Panc1 (cell line): ENCODE measurements at regions not wholly inside any gene's neighbourhood (a gene's known extent, or its start where the extent isn't known, plus 50 kb on each side); places are given as distances from the start of the nearest gene placed in this dataset.

ENCODE experiments used
- ATAC-seq: fragments of 200-7000 bp; cut with Tn5 transposase; 2 replicates; pipeline ENCODE4 v1.9.1; 2020; ENCODE audit warnings: mild to moderate bottlenecking, moderate library complexity
- BruUV-seq: library from RNA; stranded (reverse); fragments of 400-500 nt; replicated peaks from 2 replicates; lab custom pipeline; 2021; lab: Mats Ljungman, UMichigan
- CTCF ChIA-PET: fragments of 300-600 bp; sonication (Branson Sonifier 250); formaldehyde crosslinking; loops from one replicate; lab custom pipeline; 2022; ENCODE audit warnings: antibody characterized with exemption; lab: Charles Lee
- POLR2A ChIA-PET: fragments of 300-600 bp; sonication (Branson Sonifier 250); formaldehyde crosslinking; loops from one replicate; lab custom pipeline; 2022; ENCODE audit warnings: antibody characterized with exemption; lab: Charles Lee
- DNase-seq: peaks from one replicate; pipeline ENCODE4 v3.0.0-alpha.2; 2010; ENCODE audit warnings: low read depth, low spot score
- H3K27ac ChIP-seq: 2 replicates; pipeline ENCODE4 v1.5.1; 2011; ENCODE audit warnings: mild to moderate bottlenecking, low read length, inconsistent platforms
- H3K27me3 ChIP-seq: fragments of 200-500 bp; sonication (Bioruptor generic); 2 replicates; pipeline ENCODE4 v1.6.0; 2014; ENCODE audit warnings: low read length, inconsistent platforms; ENCODE audit not compliant: control insufficient read depth, insufficient read depth
- H3K36me3 ChIP-seq: fragments of 200-500 bp; sonication (Bioruptor generic); 2 replicates; pipeline ENCODE4 v1.5.1; 2014; ENCODE audit warnings: inconsistent platforms, mild to moderate bottlenecking, low read length, moderate library complexity; ENCODE audit not compliant: control insufficient read depth, insufficient read depth
- H3K4me1 ChIP-seq: 2 replicates; pipeline ENCODE4 v1.5.1; 2011; ENCODE audit warnings: inconsistent platforms, mild to moderate bottlenecking, low read length, moderate library complexity; ENCODE audit not compliant: control insufficient read depth, insufficient read depth
- H3K4me3 ChIP-seq, 2 experiments: 2 replicates each; pipeline ENCODE4 v1.5.1; 2011 to 2012; ENCODE audit warnings: low read depth in 2 of 2, low read length in 2 of 2, mild to moderate bottlenecking in 2 of 2, inconsistent platforms in 1 of 2, moderate library complexity in 1 of 2
- H3K9me3 ChIP-seq: fragments of 200-500 bp; sonication (Bioruptor generic); 2 replicates; pipeline ENCODE4 v1.5.1; 2014; ENCODE audit warnings: low read depth, mild to moderate bottlenecking, inconsistent platforms, low read length, moderate library complexity; ENCODE audit not compliant: control insufficient read depth, insufficient read depth
- POLR2AphosphoS5 ChIP-seq: IDR thresholded peaks from 2 replicates; pipeline ENCODE4 v1.6.1; 2012; ENCODE audit warnings: mild to moderate bottlenecking, low read depth, low read length, moderate library complexity
- REST ChIP-seq, 2 experiments: IDR thresholded peaks; 2 replicates each; pipeline ENCODE4 v1.6.1; 2011 to 2012; ENCODE audit warnings: low read depth in 2 of 2, control low read depth in 1 of 2, low read length in 1 of 2, mild to moderate bottlenecking in 1 of 2, moderate library complexity in 1 of 2; ENCODE audit not compliant: insufficient read depth in 1 of 2
- SIN3A ChIP-seq: IDR thresholded peaks from 2 replicates; pipeline ENCODE4 v1.6.1; 2012; ENCODE audit warnings: low read depth, mild to moderate bottlenecking, low read length, moderate library complexity, borderline replicate concordance; ENCODE audit not compliant: insufficient read depth
- TCF7L2 ChIP-seq: IDR thresholded peaks from 2 replicates; pipeline ENCODE4 v1.6.1; 2011; ENCODE audit warnings: mild to moderate bottlenecking, low read depth, low read length, inconsistent platforms
- in situ Hi-C: cut with HindIII; loops from 2 replicates; pipeline ENCODE4 v1.10.0; 2016; ENCODE audit warnings: low sequenced_read_pairs, low pct_unique_long_range_greater_than_20kb
- intact Hi-C: fragments of 100-400 bp; cut with micrococcal nuclease; formaldehyde crosslinking; loops from one replicate; pipeline ENCODE4 v1.10.0; 2022; ENCODE audit not compliant: unreplicated experiment
- TF ChIP-seq, protein P1 (sequence below): fragments of 450-650 bp; IDR thresholded peaks from 2 replicates; pipeline ENCODE4 v1.5.1; 2017; ENCODE audit warnings: mild to moderate bottlenecking

DNA sequence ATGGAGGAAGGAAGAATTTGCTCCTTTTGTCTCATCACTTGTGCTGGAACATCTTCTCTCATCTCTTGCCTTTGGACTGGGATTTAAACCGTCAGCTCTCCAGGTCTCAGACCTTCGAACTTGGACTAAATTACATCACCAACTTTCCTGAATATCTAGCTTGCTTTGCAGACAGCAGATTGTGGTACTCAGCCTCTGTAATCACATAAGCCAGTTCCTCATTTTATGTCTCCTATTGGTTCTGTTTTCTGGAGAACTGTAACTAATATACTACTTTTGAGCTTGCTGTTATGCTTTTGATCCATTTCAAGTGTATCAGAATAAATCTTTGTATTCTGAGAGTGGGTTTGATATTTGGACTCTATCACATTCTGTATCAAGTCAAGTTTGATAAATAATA is 164.3 kb upstream of the VEPH1 start:
- ATAC-seq (no peak), DNase-seq (no peak)
- POLR2A ChIA-PET = no interaction called here
- no peak for TF ChIP-seq REST (IDR thresholded peaks at IDR 0.05; ENCODE audit: insufficient read depth in 1 of 2, low read depth in 2 of 2, low read length in 1 of 2)
- TF ChIP-seq POLR2AphosphoS5 = no peak
- TF ChIP-seq, protein P1, sequence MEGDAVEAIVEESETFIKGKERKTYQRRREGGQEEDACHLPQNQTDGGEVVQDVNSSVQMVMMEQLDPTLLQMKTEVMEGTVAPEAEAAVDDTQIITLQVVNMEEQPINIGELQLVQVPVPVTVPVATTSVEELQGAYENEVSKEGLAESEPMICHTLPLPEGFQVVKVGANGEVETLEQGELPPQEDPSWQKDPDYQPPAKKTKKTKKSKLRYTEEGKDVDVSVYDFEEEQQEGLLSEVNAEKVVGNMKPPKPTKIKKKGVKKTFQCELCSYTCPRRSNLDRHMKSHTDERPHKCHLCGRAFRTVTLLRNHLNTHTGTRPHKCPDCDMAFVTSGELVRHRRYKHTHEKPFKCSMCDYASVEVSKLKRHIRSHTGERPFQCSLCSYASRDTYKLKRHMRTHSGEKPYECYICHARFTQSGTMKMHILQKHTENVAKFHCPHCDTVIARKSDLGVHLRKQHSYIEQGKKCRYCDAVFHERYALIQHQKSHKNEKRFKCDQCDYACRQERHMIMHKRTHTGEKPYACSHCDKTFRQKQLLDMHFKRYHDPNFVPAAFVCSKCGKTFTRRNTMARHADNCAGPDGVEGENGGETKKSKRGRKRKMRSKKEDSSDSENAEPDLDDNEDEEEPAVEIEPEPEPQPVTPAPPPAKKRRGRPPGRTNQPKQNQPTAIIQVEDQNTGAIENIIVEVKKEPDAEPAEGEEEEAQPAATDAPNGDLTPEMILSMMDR = no peak
- TF ChIP-seq SIN3A = no peak
- Histone ChIP-seq H3K4me1 (no peaks in the 10 kb centered on the region), H3K36me3 (no peaks in the 10 kb centered on the region), H3K27me3 (no peaks in the 10 kb centered on the region), H3K4me3 (no peak overlapping the region), H3K9me3 (no peaks in the 10 kb centered on the region), H3K27ac (no peak overlapping the region)
- CTCF ChIA-PET = no interaction called here
- in situ Hi-C loops (no loop called here), intact Hi-C loops (no loop called here)
- no TSS peak for BruUV-seq

- TF ChIP-seq, protein P1 = no peak
- TF ChIP-seq REST (IDR thresholded peaks at IDR 0.05; ENCODE audit: insufficient read depth in 1 of 2, low read depth in 2 of 2, low read length in 1 of 2) (no peak), TCF7L2 (no peak), SIN3A (no peak), POLR2AphosphoS5 (no peak)
- ATAC-seq (no peak), DNase-seq (no peak)
- in situ Hi-C loops (no loop called here), intact Hi-C loops (no loop called here)
- no peaks in the 10 kb centered on the region for H3K36me3 ChIP-seq
- POLR2A ChIA-PET = no interaction called here
- CTCF ChIA-PET = no interaction called here
- H3K4me1 ChIP-seq = no peaks in the 10 kb centered on the region
- no peak overlapping the region for H3K27ac ChIP-seq
- BruUV-seq = no TSS peak
- no peaks in the 10 kb centered on the region for H3K27me3 ChIP-seq
- no peak overlapping the region for H3K4me3 ChIP-seq
- H3K9me3 ChIP-seq = no peaks in the 10 kb centered on the region
Measured at GRCh38 chr3:157662171-157662570, 159.0 kb upstream of the VEPH1 start.
